GM12873 (cell line): ENCODE measurements at regions not wholly inside any gene's neighbourhood (a gene's known extent, or its start where the extent isn't known, plus 50 kb on each side); places are given as distances from the start of the nearest gene placed in this dataset.

Experiments used
- CTCF ChIP-seq: IDR thresholded peaks from 2 replicates; pipeline ENCODE4 v1.5.1; 2012; ENCODE audit warnings: low read depth, mild to moderate bottlenecking, moderate library complexity, low read length, control low read depth; ENCODE audit not compliant: insufficient read depth; ENCODE audit errors: missing control alignments

GRCh38 chr14:98177551-98177950, 1094.4 kb downstream of the BCL11B start:
- no peak for TF ChIP-seq CTCF

- no peak for TF ChIP-seq CTCF
Measured at GRCh38 chr14:98181241-98181640, 1090.8 kb downstream of the BCL11B start.

DNA sequence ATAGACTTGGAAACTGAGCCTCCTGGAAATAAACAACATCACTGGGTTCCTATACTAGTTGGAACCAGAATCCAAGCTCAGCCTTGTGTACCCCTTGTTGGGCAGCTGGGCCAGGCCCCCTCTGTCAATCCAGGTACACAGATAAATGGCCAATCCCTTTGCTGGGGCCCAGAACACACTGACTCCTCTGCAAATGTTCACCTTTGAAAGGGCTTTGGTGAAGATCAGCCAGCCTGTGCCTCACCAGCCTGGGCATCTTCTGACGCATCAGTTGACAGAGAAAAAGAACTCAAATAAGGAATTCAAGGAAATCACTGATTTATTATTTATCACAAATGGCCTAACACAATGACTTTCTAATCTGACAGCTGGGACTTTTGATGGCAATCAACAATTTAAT, 1090.2 kb downstream of the BCL11B start:
- no peak for TF ChIP-seq CTCF

DNA sequence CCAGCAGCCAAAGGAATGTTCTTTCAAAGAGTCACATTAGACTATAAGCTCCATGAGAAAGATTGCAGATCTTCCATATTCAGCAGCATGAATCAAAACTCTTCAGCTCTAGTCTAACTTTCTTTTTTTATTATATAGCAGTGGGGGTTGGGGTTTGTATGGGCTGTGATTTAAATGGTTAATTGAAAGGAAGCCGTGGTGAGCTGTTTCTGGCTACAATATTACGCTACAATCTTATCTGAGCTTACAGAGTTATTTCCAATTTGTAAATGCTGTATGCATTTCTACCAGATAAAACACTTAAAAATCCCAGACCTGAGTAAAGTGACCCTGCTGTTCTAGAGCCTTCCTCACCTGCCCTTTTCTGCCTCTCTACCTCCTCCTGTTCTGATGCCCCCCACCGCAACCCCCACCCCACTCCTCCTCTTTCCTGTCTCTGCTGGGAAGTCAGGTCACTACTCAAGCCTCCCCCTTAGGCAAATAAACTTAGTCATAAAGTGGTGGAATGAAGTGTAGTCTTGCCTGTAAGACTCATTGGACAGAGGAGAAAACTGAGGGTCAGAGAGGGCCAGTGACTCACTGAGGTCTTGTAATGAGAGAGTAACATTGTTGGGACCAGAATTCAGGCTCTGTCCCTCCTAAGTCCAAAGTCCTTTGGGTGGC, 1089.5 kb downstream of the BCL11B start:
- TF ChIP-seq CTCF: no peak

GRCh38 chr14:98183556-98183955, 1088.4 kb downstream of the BCL11B start:
- TF ChIP-seq CTCF: no peak

DNA sequence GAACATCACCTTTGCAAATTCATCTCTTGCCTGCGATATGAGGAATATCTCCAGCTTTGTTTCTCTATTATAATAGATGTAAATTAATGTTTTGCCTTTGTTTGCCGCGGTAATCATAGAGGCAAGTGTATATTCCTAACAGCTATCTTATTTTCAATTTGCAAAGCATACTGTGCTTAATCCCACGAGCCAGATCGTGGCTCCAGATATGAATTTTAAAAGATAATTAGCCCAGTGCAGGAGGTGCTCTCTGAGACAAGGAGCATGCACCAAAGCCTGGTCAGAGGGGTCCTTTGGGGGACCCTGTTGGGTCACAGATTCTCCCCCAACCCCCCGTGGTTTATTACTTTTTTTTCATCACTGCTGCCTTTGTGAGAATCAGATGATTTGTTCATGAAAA, 1087.5 kb downstream of the BCL11B start:
- TF ChIP-seq CTCF: no peak

DNA sequence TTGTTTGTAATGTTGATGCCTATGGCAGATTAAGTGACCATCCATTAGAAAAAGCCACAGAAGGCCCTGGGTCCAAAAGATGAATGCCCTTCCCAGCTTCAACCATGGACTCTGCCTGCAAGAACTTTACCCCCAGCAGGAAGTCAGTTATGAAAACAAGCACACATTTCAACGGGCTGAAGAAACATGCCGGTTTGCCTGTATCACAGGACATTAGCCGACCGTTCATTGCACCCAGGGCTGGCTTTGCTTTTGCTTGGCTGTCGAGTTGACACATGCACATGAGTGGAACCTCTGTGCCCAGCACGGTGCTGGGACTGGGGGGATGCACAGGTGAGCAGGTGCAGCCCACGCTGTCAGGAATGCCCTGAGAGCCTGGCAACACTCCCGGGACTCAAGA, 1087.0 kb downstream of the BCL11B start:
- no peak for TF ChIP-seq CTCF
